Tibial nerve (tissue), 4 donors: ENCODE measurements at regions not wholly inside any gene's neighbourhood (a gene's known extent, or its start where the extent isn't known, plus 50 kb on each side); places are given as distances from the start of the nearest gene placed in this dataset.
A peak's percentile ranks its signal among the peaks of the same experiment; 100 is the strongest.

Experiments used
- DNase-seq, 2 donors: peaks; one replicate each; pipeline ENCODE4 v3.0.0-alpha.2; 2019; ENCODE audit warnings: low spot score in 2 of 2
- H3K27ac ChIP-seq, 4 donors: fragments of 200-600 bp; sonication (generic) in 3 of 4; one replicate each; pipeline ENCODE4 v1.5.1; 2017 to 2019; ENCODE audit warnings: mild to moderate bottlenecking in 1 of 4
- H3K27me3 ChIP-seq, 2 donors: fragments of 200-600 bp; sonication (generic) in 1 of 2; one replicate each; pipeline versions ENCODE4 v1.5.1 to v1.6.0; 2017 to 2019
- H3K36me3 ChIP-seq, 3 donors: fragments of 200-600 bp; sonication (generic); one replicate each; pipeline ENCODE4 v1.5.1; 2018 to 2019
- H3K4me1 ChIP-seq, 4 donors: fragments of 200-600 bp; sonication (generic) in 3 of 4; one replicate each; pipeline ENCODE4 v1.5.1; 2017 to 2019
- H3K4me3 ChIP-seq, 4 donors: fragments of 200-600 bp; sonication (generic) in 3 of 4; one replicate each; pipeline ENCODE4 v1.5.1; 2017 to 2019; ENCODE audit warnings: mild to moderate bottlenecking in 1 of 4, moderate library complexity in 1 of 4
- H3K9me3 ChIP-seq, 4 donors: fragments of 200-600 bp; sonication (generic) in 3 of 4; one replicate each; pipeline ENCODE4 v1.5.1; 2017 to 2019
- EP300 ChIP-seq, 2 donors: sonication (generic); formaldehyde crosslinking; IDR thresholded peaks; one replicate each; pipeline ENCODE4 v1.6.1; 2017; ENCODE audit warnings: antibody characterized with exemption in 2 of 2, mild to moderate bottlenecking in 1 of 2
- POLR2A ChIP-seq, 2 donors: fragments of 450-650 bp; IDR thresholded peaks; one replicate each; pipeline ENCODE4 v1.6.1; 2017; ENCODE audit warnings: antibody characterized with exemption in 2 of 2, mild to moderate bottlenecking in 2 of 2, moderate library complexity in 2 of 2
- WGBS, 2 donors: methylation state at CpG; one replicate each; pipeline ENCODE4 v1.1.5; 2018; 5-methylcytosine and 5-hydroxymethylcytosine counted together
- TF ChIP-seq, protein P1 (sequence below), 5 experiments: fragments of 200-600 bp in 3 of 5; fragments of 450-650 bp in 2 of 5; sonication (generic) in 3 of 5; IDR thresholded peaks; one replicate each; pipeline ENCODE4 v1.5.1; 2016 to 2019; ENCODE audit warnings: antibody characterized with exemption in 5 of 5, mild to moderate bottlenecking in 3 of 5, moderate library complexity in 2 of 5

DNA sequence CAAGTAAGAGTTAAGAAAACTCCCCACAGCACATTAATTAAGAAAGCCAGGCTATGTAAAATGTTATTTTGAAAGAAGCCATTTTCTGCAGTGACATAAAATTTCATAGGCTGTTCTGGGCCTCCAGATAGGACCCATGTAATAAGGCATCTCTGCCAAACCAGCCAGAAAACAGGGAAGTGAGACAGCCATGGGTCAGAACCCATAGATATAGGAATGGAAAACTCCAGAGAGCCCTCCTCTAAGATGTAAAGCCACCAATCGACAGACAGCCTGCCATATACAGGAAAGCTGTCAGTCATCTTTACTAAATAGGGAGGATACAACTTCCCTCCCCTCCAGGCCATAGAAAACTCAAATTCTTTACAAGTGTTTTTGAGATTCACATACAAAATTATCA lies 493.3 kb downstream of the COG6 start:
- H3K36me3 ChIP-seq = no peaks in the 10 kb centered on the region
- WGBS, 2 donors = 90% methylated on average over 1 of the region's 1 CpG
- H3K27me3 ChIP-seq = no peaks in the 10 kb centered on the region
- H3K4me1 ChIP-seq = peaks cover 0 to 31% (median 14%) of the 10 kb centered on the region in 4 donors
- H3K9me3 ChIP-seq = no peaks in the 10 kb centered on the region
- H3K4me3 ChIP-seq = no peak overlapping the region
- DNase-seq = no peak
- TF ChIP-seq, protein P1, sequence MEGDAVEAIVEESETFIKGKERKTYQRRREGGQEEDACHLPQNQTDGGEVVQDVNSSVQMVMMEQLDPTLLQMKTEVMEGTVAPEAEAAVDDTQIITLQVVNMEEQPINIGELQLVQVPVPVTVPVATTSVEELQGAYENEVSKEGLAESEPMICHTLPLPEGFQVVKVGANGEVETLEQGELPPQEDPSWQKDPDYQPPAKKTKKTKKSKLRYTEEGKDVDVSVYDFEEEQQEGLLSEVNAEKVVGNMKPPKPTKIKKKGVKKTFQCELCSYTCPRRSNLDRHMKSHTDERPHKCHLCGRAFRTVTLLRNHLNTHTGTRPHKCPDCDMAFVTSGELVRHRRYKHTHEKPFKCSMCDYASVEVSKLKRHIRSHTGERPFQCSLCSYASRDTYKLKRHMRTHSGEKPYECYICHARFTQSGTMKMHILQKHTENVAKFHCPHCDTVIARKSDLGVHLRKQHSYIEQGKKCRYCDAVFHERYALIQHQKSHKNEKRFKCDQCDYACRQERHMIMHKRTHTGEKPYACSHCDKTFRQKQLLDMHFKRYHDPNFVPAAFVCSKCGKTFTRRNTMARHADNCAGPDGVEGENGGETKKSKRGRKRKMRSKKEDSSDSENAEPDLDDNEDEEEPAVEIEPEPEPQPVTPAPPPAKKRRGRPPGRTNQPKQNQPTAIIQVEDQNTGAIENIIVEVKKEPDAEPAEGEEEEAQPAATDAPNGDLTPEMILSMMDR (IDR thresholded peaks at IDR 0.05) = no peak
- TF ChIP-seq POLR2A (IDR thresholded peaks at IDR 0.05) (no peak), EP300 (IDR thresholded peaks at IDR 0.05) (no peak)
- H3K27ac ChIP-seq = peak overlapping the region; percentile 65 to 88 (median 79)

DNA sequence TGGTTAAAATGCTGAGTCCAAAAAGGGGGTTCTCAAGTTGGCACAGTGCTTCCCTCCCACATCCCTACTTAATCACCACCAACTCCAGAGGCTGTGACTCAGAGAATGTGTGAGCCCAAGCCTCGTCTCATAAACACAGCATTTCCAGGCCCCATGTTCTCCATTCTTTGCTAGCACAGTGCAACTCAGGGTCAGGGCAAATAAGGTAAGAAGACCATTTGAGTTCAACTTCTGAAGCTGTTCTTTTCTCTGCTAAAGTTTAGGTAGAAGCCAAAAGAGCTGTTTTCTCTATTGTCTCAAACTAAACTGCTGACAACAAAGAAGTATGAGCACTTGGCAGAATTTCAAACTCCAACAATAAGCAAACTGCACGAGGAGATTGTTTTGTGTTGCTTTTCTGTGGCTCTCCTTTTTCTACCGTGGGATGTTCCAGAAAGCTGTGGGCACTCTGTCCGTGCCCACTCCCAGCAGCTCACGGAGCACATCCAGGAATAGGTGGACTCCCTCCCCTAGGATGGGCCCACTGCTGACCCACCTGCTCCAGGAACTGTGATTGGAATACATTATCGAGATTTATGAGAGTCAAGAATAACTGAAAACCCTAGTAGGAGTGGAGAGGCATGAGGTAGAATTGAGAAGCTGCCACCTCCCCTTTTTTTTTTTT lies 494.3 kb downstream of the COG6 start:
- TF ChIP-seq EP300 (IDR thresholded peaks at IDR 0.05) = peak in 1 of 2 donors; percentile 80
- no peak for TF ChIP-seq POLR2A (IDR thresholded peaks at IDR 0.05)
- TF ChIP-seq, protein P1 (IDR thresholded peaks at IDR 0.05) = no peak
- DNase-seq = peak in 1 of 2 donors; percentile 34
- H3K27ac ChIP-seq = peak overlapping the region; percentile 65 to 88 (median 79)

DNA sequence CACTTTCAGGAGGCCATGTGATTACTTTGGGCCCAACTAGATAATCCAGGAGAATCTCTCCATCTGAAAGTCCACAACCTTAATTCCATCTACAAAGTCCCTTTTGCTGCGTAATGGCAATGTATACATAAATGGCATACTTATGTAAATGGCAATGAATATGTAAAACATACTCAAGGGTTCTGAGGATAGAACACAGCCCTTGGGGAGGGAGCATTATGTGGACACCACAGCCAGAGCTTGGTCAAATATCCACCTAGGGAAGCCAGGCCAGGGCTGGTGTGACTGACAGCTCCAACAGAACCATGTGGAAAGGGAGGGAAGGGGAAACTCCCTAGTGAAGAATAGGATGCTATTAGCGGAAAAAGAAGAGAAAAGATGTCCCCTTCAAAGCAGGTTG lies 496.2 kb downstream of the COG6 start:
- Histone ChIP-seq H3K27me3 (no peaks in the 10 kb centered on the region), H3K9me3 (no peaks in the 10 kb centered on the region), H3K4me3 (no peak overlapping the region), H3K36me3 (no peaks in the 10 kb centered on the region), H3K4me1 (peaks cover 0 to 31% (median 14%) of the 10 kb centered on the region in 4 donors), H3K27ac (peak overlapping the region in 2 of 4 donors; percentile 14 to 88)
- 94 to 100% methylated on average over 2 of the region's 2 CpGs for WGBS, 2 donors
- no peak for DNase-seq
- TF ChIP-seq POLR2A (IDR thresholded peaks at IDR 0.05) = no peak
- TF ChIP-seq, protein P1 (IDR thresholded peaks at IDR 0.05) = no peak
- TF ChIP-seq EP300 (IDR thresholded peaks at IDR 0.05) = no peak

More for the DNA sequence above, 494.3 kb downstream of the COG6 start:
- Histone ChIP-seq H3K27me3 (no peaks in the 10 kb centered on the region), H3K4me1 (peaks cover 0 to 31% (median 14%) of the 10 kb centered on the region in 4 donors), H3K36me3 (no peaks in the 10 kb centered on the region), H3K9me3 (no peaks in the 10 kb centered on the region), H3K4me3 (no peak overlapping the region)
- 20 to 32% methylated on average over 6 of the region's 6 CpGs for WGBS, 2 donors

DNA sequence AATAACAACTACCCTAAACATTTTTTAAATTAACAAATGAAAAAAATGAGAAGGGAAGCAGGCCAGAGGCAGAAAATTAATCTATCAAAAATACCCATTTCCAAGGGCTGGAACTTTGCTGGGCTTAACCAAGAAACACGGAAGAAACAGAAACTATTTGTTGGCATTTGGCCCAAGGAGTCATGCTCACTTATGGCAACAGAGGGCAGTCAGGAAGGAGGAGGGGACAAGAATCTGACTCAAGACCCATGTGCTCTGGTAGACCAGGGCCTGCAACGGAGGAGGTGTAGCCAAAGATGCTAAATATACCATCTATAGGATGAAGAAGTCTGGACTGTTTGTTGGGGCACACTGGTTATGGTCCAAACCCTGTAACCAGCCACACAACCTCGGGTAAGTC lies 496.7 kb downstream of the COG6 start:
- H3K27ac ChIP-seq = peak overlapping the region in 2 of 4 donors; percentile 14 to 88
- H3K36me3 ChIP-seq = no peaks in the 10 kb centered on the region
- H3K27me3 ChIP-seq = no peaks in the 10 kb centered on the region
- H3K4me3 ChIP-seq = no peak overlapping the region
- TF ChIP-seq, protein P1 (IDR thresholded peaks at IDR 0.05) = no peak
- TF ChIP-seq POLR2A (IDR thresholded peaks at IDR 0.05) (no peak), EP300 (IDR thresholded peaks at IDR 0.05) (peak in 1 of 2 donors; percentile 30)
- H3K9me3 ChIP-seq = no peaks in the 10 kb centered on the region
- WGBS, 2 donors = 54 to 55% methylated on average over 3 of the region's 3 CpGs
- DNase-seq = no peak
- H3K4me1 ChIP-seq = peaks cover 0 to 29% (median 14%) of the 10 kb centered on the region in 4 donors

DNA sequence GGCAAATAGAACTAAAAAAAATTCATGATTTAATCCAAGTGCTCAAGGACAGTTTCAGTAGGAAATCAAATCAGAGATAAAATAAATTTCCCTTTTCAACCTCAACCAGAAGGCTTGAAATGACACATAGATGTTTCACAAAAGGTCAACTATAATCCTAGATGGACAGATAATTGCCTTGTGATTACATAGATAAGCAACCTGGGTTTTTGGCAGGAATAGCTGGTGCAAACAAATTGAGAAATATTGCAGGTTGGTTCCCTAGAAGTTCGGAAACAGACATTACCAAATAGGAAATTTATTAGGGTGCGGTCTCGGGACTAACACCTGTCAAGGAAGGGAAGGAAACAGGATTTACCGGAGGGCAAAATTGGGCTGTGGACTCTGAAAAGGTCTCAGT lies 497.5 kb downstream of the COG6 start:
- H3K9me3 ChIP-seq = no peaks in the 10 kb centered on the region
- WGBS, 2 donors = 94 to 95% methylated on average over 4 of the region's 4 CpGs
- no peak for DNase-seq
- TF ChIP-seq POLR2A (IDR thresholded peaks at IDR 0.05) (no peak), EP300 (IDR thresholded peaks at IDR 0.05) (no peak)
- TF ChIP-seq, protein P1 (IDR thresholded peaks at IDR 0.05) = no peak
- H3K4me3 ChIP-seq = no peak overlapping the region
- no peak overlapping the region for H3K27ac ChIP-seq
- peaks cover 0 to 29% (median 14%) of the 10 kb centered on the region in 4 donors for H3K4me1 ChIP-seq
- H3K36me3 ChIP-seq = no peaks in the 10 kb centered on the region
- H3K27me3 ChIP-seq = no peaks in the 10 kb centered on the region
